ENCODE measurements at regions not wholly inside any gene's neighbourhood (a gene's known extent, or its start where the extent isn't known, plus 50 kb on each side); places are given as distances from the start of the nearest gene placed in this dataset.

- Histone ChIP-seq H3K4ac (replicated peaks; ENCODE audit: insufficient read length, low read depth, low read length) (no peak overlapping the region), H3K23ac (ENCODE audit: insufficient read length) (no peak overlapping the region), H2BK20ac (ENCODE audit: low read length) (no peak overlapping the region), H3K36me3 (ENCODE audit: control insufficient read depth in 2 of 4, insufficient read depth in 4 of 4, low read length in 3 of 4) (no peaks in the 10 kb centered on the region), H3K27ac (ENCODE audit: low read depth, low read length) (no peak overlapping the region), H3K79me1 (ENCODE audit: low read depth, low read length) (no peaks in the 10 kb centered on the region), H2AFZ (ENCODE audit: low read length) (no peak overlapping the region), H3K27me3 (replicated peaks in 1 of 4; ENCODE audit: control insufficient read depth in 3 of 4, extremely low read depth in 1 of 4, insufficient read depth in 3 of 4, low read length in 3 of 4) (no peaks in the 10 kb centered on the region), H3K23me2 (ENCODE audit: low read depth, low read length) (no peaks in the 10 kb centered on the region), H2BK12ac (ENCODE audit: low read depth, low read length) (no peak overlapping the region), H3K9me3 (ENCODE audit: insufficient read depth in 2 of 2, low read depth in 1 of 2, low read length in 1 of 2) (no peaks in the 10 kb centered on the region), H3K79me2 (ENCODE audit: control insufficient read depth in 1 of 2, insufficient read depth in 2 of 2, low read length in 2 of 2) (no peaks in the 10 kb centered on the region), H3K4me3 (ENCODE audit: extremely low read depth in 1 of 4, insufficient read depth in 2 of 4, low read depth in 3 of 4, low read length in 4 of 4) (no peak overlapping the region), H3K4me1 (replicated peaks in 1 of 4; ENCODE audit: control insufficient read depth in 3 of 4, insufficient read depth in 4 of 4, low read length in 3 of 4) (peaks cover 0 to 3% (median under 1%) of the 10 kb centered on the region in 4 experiments; a peak in 2 of 7 replicates), H4K20me1 (replicated peaks in 1 of 2; ENCODE audit: control insufficient read depth in 1 of 2, insufficient read depth in 2 of 2, low read length in 2 of 2) (no peaks in the 10 kb centered on the region), H3K18ac (ENCODE audit: extremely low read depth, low read length) (no peak overlapping the region), H3K9ac (replicated peaks in 1 of 4; ENCODE audit: extremely low read depth in 1 of 4, low read depth in 3 of 4, low read length in 3 of 4) (no peak overlapping the region), H3K56ac (replicated peaks; ENCODE audit: insufficient read length, low read depth, low read length) (no peak overlapping the region), H2AK5ac (ENCODE audit: low read depth, low read length) (no peak overlapping the region), H4K91ac (replicated peaks; ENCODE audit: insufficient read length, low read length) (no peak overlapping the region), H3K14ac (ENCODE audit: insufficient read length) (no peak overlapping the region), H3K4me2 (ENCODE audit: insufficient read depth in 1 of 2, low read depth in 2 of 2, low read length in 2 of 2) (no peak overlapping the region), H2BK120ac (replicated peaks; ENCODE audit: low read depth, low read length) (no peak overlapping the region), H4K5ac (ENCODE audit: insufficient read length, low read depth, low read length) (no peak overlapping the region), H4K8ac (ENCODE audit: extremely low read depth, insufficient read depth, low read length) (no peak overlapping the region), H2BK5ac (ENCODE audit: low read depth, low read length) (no peak overlapping the region), H2BK15ac (ENCODE audit: low read length) (no peak overlapping the region)
- no peak for DNase-seq (ENCODE audit: low read depth in 1 of 2, low spot score in 2 of 2)
- CTCF ChIA-PET (ENCODE audit: partially characterized antibody): interaction anchor here (0.7 kb wide), 1 partner anchor 11 kb away, joined by 3 read pairs; no protein-coding TSS in a partner anchor
- POLR2A ChIA-PET (ENCODE audit: partially characterized antibody): no interaction called here
- WGBS, 2 experiments (ENCODE audit: extremely low coverage in 1 of 2, insufficient coverage in 1 of 2, insufficient read length in 1 of 2, insufficient replicate concordance in 2 of 2, low coverage in 1 of 2, low lambda C conversion rate in 2 of 2, missing lambda C conversion rate in 1 of 2): 72% methylated on average over 1 of the region's 1 CpG; no CpG with 5 or more reads in 1 of the 2 experiments
- no peak for FAIRE-seq
- no peak for TF ChIP-seq BCL11A (IDR thresholded peaks at IDR 0.05; ENCODE audit: low read depth in 2 of 2, low read length in 2 of 2)
- no peak for TF ChIP-seq SIX5 (IDR thresholded peaks at IDR 0.05; ENCODE audit: low read depth, low read length)
- TF ChIP-seq MAX (IDR thresholded peaks at IDR 0.05): no peak
- TF ChIP-seq TEAD4 (IDR thresholded peaks at IDR 0.05; ENCODE audit: low read depth, low read length): no peak
- TF ChIP-seq EGR1 (IDR thresholded peaks at IDR 0.05; ENCODE audit: borderline replicate concordance, low read depth, low read length): no peak
- TF ChIP-seq SIRT6 (IDR thresholded peaks at IDR 0.05; ENCODE audit: low read length): no peak
- no peak for TF ChIP-seq TCF12 (IDR thresholded peaks at IDR 0.05; ENCODE audit: low read depth, low read length)
Measured at GRCh38 chr2:193679847-193680246, 1485.1 kb upstream of the TMEFF2 start.
